ENCODE measurements at regions not wholly inside any gene's neighbourhood (a gene's known extent, or its start where the extent isn't known, plus 50 kb on each side); places are given as distances from the start of the nearest gene placed in this dataset.
"Not testable (repeated sequence)": the region's sequence is repeated elsewhere in the genome, so short reads cannot be mapped to it uniquely, and the experiment has no call there.

DNA sequence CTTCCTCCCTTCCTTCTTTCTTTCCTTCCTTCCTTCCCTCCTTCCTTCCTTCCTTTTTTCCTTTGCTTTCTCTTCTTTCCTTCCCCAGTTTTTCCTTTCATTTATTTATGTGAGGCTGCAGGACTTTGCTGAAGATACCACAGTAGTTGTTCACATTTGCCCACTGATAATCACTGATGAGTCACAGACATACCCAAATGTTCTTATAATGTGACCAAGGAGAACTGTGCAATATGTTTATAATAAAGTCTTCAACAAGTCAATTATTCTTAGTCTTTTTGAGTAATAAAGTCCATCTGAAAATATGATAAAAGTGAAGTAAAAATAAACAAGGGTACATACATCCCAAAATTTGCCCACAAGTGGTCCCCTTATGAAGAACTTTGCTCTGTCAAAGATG lies 159.7 kb downstream of the GNAI1 start:
- H3K4me3 Mint-ChIP-seq (ENCODE audit: unreplicated experiment): no peak overlapping the region

DNA sequence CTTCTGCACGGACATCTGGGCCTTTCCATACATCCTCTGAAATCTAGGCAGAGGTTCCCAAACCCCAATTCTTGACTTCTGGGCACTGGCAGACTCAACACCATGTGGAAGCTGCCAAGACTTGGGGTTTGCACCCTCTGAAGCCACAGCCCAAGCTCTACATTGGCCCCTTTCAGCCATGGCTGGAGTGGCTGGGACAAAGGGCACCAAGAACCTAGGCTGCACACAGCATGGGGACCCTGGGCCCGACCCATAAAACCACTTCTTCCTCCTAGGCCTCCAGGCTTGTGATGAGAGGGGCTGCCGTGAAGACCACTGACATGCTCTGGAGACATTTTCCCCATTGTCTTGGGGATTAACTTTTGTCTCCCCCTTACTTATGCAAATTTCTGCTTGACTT lies 158.0 kb downstream of the GNAI1 start:
- not testable (repeated sequence) for H3K36me3 Mint-ChIP-seq (ENCODE audit: low read depth, unreplicated experiment); H3K4me3 Mint-ChIP-seq (ENCODE audit: unreplicated experiment); DNase-seq (ENCODE audit: low spot score); H3K9me3 Mint-ChIP-seq (ENCODE audit: unreplicated experiment); H3K27ac Mint-ChIP-seq (ENCODE audit: unreplicated experiment); H3K4me1 Mint-ChIP-seq (ENCODE audit: unreplicated experiment); H3K27me3 Mint-ChIP-seq (ENCODE audit: unreplicated experiment)

More for the DNA sequence above, 159.7 kb downstream of the GNAI1 start:
- Mint-ChIP-seq H3K27me3 (ENCODE audit: unreplicated experiment) (peaks cover 1% of the 10 kb centered on the region), H3K27ac (ENCODE audit: unreplicated experiment) (no peak overlapping the region), H3K36me3 (ENCODE audit: low read depth, unreplicated experiment) (no peaks in the 10 kb centered on the region), H3K9me3 (ENCODE audit: unreplicated experiment) (peaks cover 3% of the 10 kb centered on the region), H3K4me1 (ENCODE audit: unreplicated experiment) (no peaks in the 10 kb centered on the region)
- DNase-seq (ENCODE audit: low spot score): no peak
- TF ChIP-seq, protein P1, sequence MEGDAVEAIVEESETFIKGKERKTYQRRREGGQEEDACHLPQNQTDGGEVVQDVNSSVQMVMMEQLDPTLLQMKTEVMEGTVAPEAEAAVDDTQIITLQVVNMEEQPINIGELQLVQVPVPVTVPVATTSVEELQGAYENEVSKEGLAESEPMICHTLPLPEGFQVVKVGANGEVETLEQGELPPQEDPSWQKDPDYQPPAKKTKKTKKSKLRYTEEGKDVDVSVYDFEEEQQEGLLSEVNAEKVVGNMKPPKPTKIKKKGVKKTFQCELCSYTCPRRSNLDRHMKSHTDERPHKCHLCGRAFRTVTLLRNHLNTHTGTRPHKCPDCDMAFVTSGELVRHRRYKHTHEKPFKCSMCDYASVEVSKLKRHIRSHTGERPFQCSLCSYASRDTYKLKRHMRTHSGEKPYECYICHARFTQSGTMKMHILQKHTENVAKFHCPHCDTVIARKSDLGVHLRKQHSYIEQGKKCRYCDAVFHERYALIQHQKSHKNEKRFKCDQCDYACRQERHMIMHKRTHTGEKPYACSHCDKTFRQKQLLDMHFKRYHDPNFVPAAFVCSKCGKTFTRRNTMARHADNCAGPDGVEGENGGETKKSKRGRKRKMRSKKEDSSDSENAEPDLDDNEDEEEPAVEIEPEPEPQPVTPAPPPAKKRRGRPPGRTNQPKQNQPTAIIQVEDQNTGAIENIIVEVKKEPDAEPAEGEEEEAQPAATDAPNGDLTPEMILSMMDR (IDR thresholded peaks at IDR 0.05; ENCODE audit: unreplicated experiment): no peak

DNA sequence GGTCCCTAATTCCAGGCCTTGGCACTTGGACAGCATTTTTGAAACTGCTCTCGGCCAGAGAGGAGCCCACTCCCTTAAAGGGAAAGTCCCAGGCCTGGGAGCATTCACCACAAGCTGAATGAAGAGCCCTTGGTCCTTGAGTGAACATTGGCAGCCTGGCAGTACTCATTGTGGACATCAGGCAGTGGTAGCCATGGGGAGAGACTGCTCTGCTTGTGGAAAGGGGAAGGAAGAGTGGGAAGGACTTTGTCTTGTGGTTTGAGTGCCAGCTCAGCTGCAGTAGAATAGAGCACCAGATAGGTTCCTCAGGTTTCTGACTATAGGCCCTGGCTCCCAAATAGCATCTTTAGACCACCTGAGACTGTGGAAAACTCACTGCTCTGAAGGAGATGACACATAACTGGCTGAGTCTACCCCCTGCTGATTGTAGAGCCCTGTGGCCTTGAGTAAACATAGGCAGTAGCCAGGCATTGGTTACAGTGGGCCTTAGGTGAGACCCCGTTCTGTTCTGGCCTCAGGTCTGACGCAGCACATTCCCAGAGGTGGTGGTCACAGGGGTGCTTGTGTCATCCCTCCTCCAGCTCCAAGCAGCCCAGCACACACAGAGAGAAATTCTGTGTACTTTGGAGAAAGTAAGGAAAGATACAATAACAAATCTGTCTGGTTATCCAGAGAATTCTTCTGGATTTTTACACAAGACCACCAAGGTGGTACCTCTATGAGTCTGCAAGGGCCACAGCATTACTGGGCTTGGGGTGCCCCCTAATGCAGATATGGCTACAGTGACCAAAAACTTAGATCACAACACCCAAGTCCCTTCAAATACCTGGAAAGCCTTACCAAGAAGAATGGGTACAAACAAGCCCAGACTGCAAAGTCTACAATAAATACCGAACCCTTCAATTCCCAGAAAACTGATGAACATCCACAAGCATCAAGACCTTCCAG lies 153.8 kb downstream of the GNAI1 start:
- peaks cover 2% of the 10 kb centered on the region for H3K9me3 Mint-ChIP-seq (ENCODE audit: unreplicated experiment)
- no peaks in the 10 kb centered on the region for H3K36me3 Mint-ChIP-seq (ENCODE audit: low read depth, unreplicated experiment)
- no peak overlapping the region for H3K27ac Mint-ChIP-seq (ENCODE audit: unreplicated experiment)
- DNase-seq (ENCODE audit: low spot score): peak; percentile 15
- no peak overlapping the region for H3K4me3 Mint-ChIP-seq (ENCODE audit: unreplicated experiment)
- TF ChIP-seq, protein P1 (IDR thresholded peaks at IDR 0.05; ENCODE audit: unreplicated experiment): no peak
- no peaks in the 10 kb centered on the region for H3K4me1 Mint-ChIP-seq (ENCODE audit: unreplicated experiment)
- H3K27me3 Mint-ChIP-seq (ENCODE audit: unreplicated experiment): no peaks in the 10 kb centered on the region

DNA sequence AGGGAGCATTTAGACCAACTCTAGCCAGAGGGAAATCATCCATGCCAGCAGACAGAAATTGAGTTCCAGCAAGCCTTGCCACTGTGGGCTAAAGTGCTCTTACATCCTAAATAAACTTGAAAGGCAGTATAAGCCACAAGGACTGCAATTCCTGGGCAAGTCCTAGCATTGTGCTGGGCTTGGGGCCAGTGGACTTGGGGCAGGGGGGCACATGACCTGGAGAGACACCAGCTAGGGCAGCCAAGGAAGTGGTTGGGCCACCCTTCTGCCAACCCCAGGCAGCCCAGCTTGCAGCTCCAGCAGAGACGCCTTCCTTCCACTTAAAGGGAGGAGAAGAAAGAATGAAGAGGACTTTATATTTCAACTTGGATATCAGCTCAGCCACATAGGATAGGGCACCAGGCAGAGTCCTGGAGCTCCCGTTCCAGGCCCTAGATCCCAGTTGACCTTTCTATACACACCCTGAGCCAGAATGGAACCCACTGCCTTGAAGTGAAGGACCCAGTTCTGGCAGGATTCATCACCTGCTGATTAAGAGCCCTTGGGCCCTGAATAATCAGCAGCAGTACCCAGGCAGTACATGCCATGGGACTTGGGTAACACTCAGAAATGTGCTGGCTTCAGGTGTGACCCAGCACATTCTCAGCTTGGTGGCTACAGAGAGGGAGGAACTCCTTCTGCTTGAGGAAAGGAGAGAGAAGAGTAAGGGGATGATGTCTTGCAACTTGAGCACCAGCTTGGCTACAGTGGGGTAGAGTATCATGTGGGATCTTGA lies 153.0 kb downstream of the GNAI1 start:
- H3K27me3 Mint-ChIP-seq (ENCODE audit: unreplicated experiment): no peaks in the 10 kb centered on the region
- H3K27ac Mint-ChIP-seq (ENCODE audit: unreplicated experiment): no peak overlapping the region
- no peaks in the 10 kb centered on the region for H3K4me1 Mint-ChIP-seq (ENCODE audit: unreplicated experiment)
- TF ChIP-seq, protein P1 (IDR thresholded peaks at IDR 0.05; ENCODE audit: unreplicated experiment): no peak
- no peaks in the 10 kb centered on the region for H3K9me3 Mint-ChIP-seq (ENCODE audit: unreplicated experiment)
- H3K36me3 Mint-ChIP-seq (ENCODE audit: low read depth, unreplicated experiment): no peaks in the 10 kb centered on the region
- no peak for DNase-seq (ENCODE audit: low spot score)
- H3K4me3 Mint-ChIP-seq (ENCODE audit: unreplicated experiment): no peak overlapping the region

DNA sequence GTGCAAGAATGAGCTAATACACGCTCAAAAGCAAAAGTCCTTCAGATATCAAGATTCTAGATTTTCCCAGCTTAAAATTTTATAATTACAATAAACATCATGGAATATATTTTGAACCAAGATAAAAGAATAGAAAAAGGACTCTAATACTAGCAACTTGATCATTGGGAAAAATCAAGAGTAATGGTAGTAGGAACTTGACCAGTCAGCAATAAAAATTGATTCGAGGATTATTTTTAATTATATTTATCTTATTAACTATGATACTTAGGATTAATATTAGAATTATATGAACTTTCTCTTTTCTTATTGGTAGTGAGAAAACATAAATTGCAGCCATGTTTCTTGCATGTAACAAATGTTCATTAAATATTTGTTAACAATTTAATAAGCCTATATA lies 152.0 kb downstream of the GNAI1 start:
- Mint-ChIP-seq H3K27ac (ENCODE audit: unreplicated experiment) (no peak overlapping the region), H3K4me3 (ENCODE audit: unreplicated experiment) (no peak overlapping the region), H3K27me3 (ENCODE audit: unreplicated experiment) (no peaks in the 10 kb centered on the region), H3K9me3 (ENCODE audit: unreplicated experiment) (no peaks in the 10 kb centered on the region), H3K4me1 (ENCODE audit: unreplicated experiment) (no peaks in the 10 kb centered on the region), H3K36me3 (ENCODE audit: low read depth, unreplicated experiment) (no peaks in the 10 kb centered on the region)
- DNase-seq (ENCODE audit: low spot score): no peak
- TF ChIP-seq, protein P1 (IDR thresholded peaks at IDR 0.05; ENCODE audit: unreplicated experiment): no peak

All from endothelial cell (in vitro differentiated cells).